ENCODE measurements at regions not wholly inside any gene's neighbourhood (a gene's known extent, or its start where the extent isn't known, plus 50 kb on each side); places are given as distances from the start of the nearest gene placed in this dataset.

- no peak overlapping the region for H3K4me3 ChIP-seq (replicated peaks; ENCODE audit: low read depth, low read length)
- DNase-seq (ENCODE audit: low read depth), result no peak
- no peak for TF ChIP-seq CTCF (IDR thresholded peaks at IDR 0.05; ENCODE audit: low read length, missing control alignments)
Observed at GRCh38 chr1:114235281-114235680, 81.6 kb upstream of the SYT6 start.

- TF ChIP-seq CTCF (IDR thresholded peaks at IDR 0.05; ENCODE audit: low read length, missing control alignments), result no peak
- no peak overlapping the region for H3K4me3 ChIP-seq (replicated peaks; ENCODE audit: low read depth, low read length)
- DNase-seq (ENCODE audit: low read depth), result no peak
Observed at GRCh38 chr1:114234408-114235124, 80.9 kb upstream of the SYT6 start.

GRCh38 chr1:114232691-114233090 is 79.0 kb upstream of the SYT6 start:
- no peak for DNase-seq (ENCODE audit: low read depth)
- no peak for TF ChIP-seq CTCF (IDR thresholded peaks at IDR 0.05; ENCODE audit: low read length, missing control alignments)
- H3K4me3 ChIP-seq (replicated peaks; ENCODE audit: low read depth, low read length), result no peak overlapping the region

- no peak overlapping the region for H3K4me3 ChIP-seq (replicated peaks; ENCODE audit: low read depth, low read length)
- no peak for TF ChIP-seq CTCF (IDR thresholded peaks at IDR 0.05; ENCODE audit: low read length, missing control alignments)
- DNase-seq (ENCODE audit: low read depth), result no peak
Observed at GRCh38 chr1:114231301-114231700, 77.6 kb upstream of the SYT6 start.

GRCh38 chr1:114229368-114229767 is 75.7 kb upstream of the SYT6 start:
- no peak for DNase-seq (ENCODE audit: low read depth)
- TF ChIP-seq CTCF (IDR thresholded peaks at IDR 0.05; ENCODE audit: low read length, missing control alignments), result no peak
- H3K4me3 ChIP-seq (replicated peaks; ENCODE audit: low read depth, low read length), result no peak overlapping the region

- no peak for DNase-seq (ENCODE audit: low read depth)
- no peak for TF ChIP-seq CTCF (IDR thresholded peaks at IDR 0.05; ENCODE audit: low read length, missing control alignments)
- H3K4me3 ChIP-seq (replicated peaks; ENCODE audit: low read depth, low read length), result no peak overlapping the region
Observed at GRCh38 chr1:114227059-114227458, 73.4 kb upstream of the SYT6 start.

All from fibroblast of pulmonary artery (primary cell).